ENCODE measurements at regions not wholly inside any gene's neighbourhood (a gene's known extent, or its start where the extent isn't known, plus 50 kb on each side); places are given as distances from the start of the nearest gene placed in this dataset.

DNA sequence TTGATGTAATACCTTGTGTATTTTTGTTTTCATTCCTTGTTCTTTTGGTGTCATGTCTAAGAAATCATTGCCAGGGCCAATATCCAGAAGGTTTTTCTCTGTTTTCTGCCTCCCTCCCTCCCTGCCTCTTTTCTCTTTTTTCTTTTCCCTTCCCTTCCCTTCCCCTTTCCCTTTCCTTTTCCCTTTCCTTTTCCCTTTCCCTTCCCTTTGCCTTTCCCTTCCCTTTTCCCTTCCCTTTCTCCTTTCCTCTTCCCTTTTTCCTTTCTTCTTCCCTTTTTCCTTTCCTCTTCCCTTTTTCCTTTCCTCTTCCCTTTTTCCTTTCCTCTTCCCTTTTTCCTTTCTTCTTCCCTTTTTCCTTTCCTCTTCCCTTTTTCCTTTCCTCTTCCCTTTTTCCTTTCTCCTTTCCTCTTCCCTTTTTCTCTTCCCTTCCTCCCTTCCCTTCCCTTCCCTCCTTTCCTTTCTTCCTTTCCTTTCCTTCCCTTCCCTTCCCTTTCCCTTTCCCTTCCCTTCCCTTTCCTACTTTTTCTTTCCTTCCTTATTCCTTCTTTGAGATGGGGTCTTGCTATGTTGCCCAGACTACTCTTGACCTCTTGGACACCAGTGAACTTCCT lies 646.1 kb downstream of the RAPGEF2 start:
- DNase-seq: no peak

DNA sequence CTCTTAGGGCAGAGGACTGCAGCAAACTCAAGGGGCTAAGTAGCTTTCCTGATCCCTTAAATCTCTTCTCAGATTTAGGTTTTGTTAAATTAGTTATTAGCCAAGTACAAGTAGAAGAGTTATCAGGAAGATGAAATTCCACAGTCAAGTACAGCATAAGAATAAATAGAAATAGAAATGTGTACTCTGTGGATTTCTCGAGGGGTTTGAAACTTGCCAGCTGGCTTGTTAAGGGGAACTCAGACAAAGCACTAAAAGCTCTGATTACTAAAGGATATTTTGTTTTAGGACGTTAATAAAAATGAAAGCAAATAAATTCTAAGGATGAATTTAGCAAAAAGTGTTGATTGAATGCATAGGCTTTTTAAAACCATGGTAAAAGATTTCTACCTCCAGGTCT lies 654.6 kb downstream of the RAPGEF2 start:
- no peak for DNase-seq

DNA sequence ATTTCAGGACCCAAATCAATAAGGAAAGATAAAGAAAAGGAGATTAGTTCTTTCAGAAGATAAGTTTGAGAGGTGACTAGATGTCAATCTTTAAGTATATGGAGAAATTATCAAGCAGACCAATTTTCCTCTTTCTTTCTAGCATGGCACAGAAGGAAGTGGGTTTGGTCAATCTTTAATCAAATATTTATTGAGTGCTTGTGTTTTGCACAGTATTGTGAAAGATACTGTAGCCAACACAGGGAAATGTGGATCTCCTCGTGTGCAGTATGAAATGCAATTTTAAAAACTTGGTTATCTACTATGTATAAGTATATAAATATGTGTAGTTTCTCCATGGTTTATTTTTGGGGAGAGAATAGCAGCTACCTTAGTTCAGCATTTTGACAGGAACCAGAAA lies 655.2 kb downstream of the RAPGEF2 start:
- no peak for DNase-seq

- DNase-seq: no peak
Observed at GRCh38 chr4:159762672-159763071, 659.8 kb downstream of the RAPGEF2 start.

- DNase-seq: peak; percentile 68
Observed at GRCh38 chr4:159764343-159764952, 661.6 kb downstream of the RAPGEF2 start.

GRCh38 chr4:159765382-159765781 lies 662.5 kb downstream of the RAPGEF2 start:
- DNase-seq: no peak

DNA sequence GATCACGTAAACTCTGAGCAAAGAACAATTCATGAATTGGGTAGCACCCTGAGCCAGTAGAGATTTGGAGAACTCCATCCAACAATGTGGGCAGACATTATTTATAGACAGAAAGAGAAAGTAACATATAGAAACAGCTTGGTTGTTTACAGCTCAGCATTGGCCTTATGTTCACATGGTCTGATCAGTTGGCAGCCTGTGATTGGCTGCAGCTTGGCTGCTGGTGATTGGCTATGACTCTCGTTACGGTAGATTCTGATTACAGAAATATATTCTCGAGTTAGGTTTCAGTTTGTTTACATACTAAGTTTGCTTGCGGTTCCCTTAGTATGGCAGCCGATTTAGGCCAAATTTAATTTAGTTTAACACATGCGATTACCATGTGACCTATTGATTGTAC lies 663.4 kb downstream of the RAPGEF2 start:
- no peak for DNase-seq

DNA sequence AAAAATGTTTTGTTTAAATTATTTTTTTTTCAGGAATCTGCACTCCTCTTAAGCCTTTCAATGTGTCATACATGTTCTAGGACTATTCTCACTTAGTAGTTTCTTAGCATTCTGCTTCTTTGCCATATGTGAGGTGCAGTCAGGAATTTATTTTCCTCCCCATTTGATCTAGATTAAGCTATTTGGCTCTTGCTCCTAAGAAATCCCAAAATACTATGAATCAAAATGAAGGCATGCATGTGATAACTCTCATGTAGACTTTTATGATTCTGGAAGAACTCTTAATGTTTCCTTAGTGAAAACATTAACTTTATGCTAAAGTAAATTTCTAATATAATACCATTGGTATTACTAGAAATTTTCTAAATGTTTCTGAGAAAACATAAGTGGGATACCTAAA lies 664.5 kb downstream of the RAPGEF2 start:
- no peak for DNase-seq

- no peak for DNase-seq
Observed at GRCh38 chr4:159768016-159768415, 665.1 kb downstream of the RAPGEF2 start.

DNA sequence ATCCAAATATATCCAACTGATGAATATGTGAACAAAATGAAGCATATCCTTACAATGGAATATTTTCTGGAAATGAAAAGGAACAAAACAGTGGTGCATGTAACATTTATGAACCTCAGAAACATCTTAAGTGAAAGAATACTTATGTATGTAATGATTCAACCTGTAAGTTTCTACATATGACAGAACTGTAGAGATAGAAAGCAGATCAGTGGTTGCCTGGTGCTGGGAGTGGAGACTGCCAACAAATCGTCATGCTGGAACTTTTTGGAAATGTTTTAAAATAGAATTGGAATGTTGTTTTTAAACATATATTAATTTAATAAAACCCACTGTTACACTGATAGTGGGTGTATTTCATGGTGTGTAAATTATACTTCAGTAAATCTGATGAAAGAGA lies 667.5 kb downstream of the RAPGEF2 start:
- DNase-seq: no peak

DNA sequence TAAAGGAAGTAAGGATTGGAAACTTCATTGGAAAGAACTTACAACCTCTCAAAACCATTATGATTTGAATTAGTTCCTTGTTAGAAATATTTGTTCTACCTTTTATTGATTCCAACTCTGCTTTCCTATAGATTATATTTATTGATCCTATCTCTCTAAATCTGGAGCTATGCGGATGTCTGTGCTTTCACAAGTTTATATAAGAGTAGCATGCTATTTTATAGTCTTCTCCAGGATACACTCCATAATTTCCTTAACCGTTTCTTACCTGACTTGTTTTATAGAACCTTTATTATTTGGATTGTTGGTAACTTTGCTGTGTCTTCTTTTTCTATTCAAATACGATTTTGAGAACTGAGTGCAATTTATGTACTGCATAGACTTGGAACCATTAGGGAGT lies 668.1 kb downstream of the RAPGEF2 start:
- no peak for DNase-seq

- peak; percentile 91 for DNase-seq
Observed at GRCh38 chr4:159776961-159777360, 674.1 kb downstream of the RAPGEF2 start.

DNA sequence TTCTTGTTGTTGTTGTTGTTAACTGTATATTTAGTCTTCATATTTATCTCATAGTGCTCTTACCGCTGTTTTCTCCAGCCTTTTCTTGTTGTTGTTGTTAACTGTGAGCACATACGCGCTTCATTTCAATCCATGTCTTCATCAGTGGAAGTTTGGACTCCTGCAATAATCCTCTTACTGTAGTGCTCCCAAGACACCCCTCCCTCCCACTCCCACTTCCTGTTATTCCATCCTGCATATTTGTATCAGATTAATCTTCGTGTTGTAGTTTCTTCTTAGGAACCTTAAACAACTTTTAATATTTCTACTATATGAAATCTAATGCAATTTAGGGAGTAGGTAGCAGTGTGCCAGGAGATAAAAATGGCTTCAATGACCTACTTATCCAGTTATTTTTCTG lies 674.8 kb downstream of the RAPGEF2 start:
- DNase-seq: peak; percentile 34

DNA sequence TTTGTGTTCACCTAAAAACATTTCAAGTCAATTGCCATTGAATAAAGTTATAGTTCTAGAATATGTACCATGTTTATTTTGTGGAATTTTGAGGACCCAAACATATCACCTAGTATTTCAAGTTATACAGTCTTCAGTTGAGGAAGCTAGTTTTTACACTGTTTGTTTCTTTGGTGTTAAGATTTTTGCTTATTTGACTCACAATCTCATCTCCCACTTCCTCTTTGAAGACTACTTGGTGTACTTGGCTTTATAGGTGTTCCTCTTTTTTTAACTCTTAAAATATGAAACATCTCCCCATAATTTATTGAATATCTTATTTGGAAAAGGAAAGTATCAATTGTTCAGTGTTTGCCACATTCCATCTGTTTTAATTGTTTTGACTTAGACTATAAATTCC lies 675.4 kb downstream of the RAPGEF2 start:
- DNase-seq: no peak

- no peak for DNase-seq
Observed at GRCh38 chr4:159779716-159780115, 676.8 kb downstream of the RAPGEF2 start.

DNA sequence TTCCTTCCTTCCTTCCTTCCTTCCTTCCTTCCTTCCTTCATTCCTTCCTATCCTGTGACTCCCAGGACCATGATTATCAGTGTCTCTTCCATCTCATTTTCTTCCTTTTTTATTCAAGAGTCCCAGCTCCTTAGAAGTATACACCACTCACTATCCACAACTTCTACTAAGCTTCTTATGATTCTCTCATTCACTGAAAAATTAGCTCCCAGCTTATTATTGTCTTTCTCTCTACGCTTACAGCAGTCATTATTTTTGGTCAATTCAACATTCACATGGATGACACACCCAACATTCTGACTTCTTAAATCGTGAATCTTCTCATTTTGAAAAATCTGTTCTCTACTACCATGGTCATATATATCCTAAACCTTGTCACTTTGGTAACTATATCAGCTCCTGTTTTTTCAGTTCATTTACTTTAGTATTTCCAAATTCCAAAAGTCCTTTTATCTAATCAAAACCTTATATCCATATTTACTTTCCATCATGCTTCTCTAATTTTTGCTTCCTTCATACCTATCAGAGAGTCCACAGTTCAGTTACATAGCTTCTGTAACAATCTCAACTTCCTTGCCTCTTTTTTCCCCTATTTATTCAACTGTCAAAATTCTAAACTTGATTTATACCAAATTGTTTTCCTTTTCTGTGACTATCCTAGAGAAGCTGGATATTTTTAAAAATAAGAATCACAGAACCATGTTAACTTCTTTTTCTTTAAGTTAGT lies 677.5 kb downstream of the RAPGEF2 start:
- DNase-seq: no peak

DNA sequence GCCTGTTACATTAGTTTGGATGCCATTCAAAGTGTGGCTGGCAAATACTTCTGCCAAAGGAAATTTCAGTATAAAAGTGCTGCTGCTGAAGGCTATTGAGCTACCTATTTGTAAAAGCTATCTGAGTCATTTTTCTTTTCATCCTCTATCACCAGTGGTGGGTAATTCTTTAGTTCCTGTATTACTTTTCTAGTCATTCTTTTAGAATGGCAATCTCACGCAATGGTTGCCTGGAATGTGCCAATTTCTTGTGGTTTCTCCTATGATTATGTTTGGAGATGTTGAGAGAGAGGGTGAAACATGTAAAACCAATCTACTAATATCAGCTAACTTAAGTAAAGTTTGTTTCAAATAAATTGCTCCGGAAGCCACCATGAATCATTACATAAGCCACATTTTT lies 685.0 kb downstream of the RAPGEF2 start:
- DNase-seq: no peak

DNA sequence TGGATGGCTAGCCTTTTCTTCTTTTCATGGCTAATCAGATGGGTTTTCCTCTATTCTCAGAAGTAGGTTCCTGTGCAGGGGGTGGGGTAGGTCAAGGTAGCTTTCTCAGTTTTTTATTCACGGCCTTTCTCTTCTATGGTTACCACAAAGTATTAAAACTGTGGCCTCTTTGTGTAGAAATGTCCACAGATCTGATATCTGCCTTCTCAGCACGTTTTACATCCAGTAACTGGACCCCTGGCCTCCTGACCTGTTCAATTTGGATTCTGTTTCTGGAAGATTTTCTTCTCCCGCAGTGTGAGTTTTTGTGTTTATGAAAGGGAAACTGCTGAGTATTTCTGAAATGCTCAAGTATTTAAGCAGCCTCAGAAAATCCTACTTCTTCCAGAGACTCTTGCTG lies 688.5 kb downstream of the RAPGEF2 start:
- no peak for DNase-seq

GRCh38 chr4:159804592-159804991 lies 701.7 kb downstream of the RAPGEF2 start:
- DNase-seq: peak; percentile 55

- DNase-seq: no peak
Observed at GRCh38 chr4:159823743-159824142, 720.9 kb downstream of the RAPGEF2 start.

DNA sequence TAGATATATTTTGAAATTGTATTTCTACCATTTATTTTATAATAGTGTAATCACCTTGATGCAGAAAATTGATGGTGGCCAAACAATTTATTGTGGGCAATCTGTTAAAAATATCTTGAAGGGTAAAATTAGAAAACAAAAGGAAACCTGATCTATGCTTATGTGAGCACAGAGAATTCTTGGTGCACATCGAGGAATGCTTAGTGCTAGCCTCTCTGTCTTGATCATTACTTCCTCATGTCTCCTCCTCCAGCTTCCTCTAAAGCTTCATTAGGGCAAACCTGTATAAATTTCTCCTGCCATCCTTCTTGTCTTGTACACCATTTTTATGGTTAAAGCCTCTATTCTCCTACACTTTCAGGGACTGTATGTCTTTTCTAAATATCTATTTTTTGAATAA lies 725.8 kb downstream of the RAPGEF2 start:
- peak; percentile 7 for DNase-seq

GRCh38 chr4:159829184-159829583 lies 726.3 kb downstream of the RAPGEF2 start:
- DNase-seq: no peak

GRCh38 chr4:159837071-159837470 lies 734.2 kb downstream of the RAPGEF2 start:
- no peak for DNase-seq

DNA sequence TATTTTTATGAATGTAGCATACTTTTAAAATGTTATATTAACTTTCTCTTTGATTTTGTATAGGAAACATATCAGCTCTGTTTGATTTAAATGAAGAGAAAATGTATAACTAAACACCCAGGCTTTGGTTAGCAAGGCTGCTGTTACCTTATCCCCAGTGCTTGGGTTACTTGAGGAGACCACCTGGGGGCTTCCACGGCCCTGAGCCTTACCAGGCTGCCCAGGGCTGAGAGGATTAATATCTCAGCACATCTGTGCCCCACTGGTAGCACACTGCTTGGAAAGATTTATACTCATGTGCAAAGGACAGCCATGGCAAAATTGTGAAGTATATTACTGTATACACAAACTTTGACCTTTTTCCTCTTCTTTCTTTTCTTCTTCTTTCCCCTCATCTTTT lies 752.9 kb downstream of the RAPGEF2 start:
- peak; percentile 50 for DNase-seq

DNA sequence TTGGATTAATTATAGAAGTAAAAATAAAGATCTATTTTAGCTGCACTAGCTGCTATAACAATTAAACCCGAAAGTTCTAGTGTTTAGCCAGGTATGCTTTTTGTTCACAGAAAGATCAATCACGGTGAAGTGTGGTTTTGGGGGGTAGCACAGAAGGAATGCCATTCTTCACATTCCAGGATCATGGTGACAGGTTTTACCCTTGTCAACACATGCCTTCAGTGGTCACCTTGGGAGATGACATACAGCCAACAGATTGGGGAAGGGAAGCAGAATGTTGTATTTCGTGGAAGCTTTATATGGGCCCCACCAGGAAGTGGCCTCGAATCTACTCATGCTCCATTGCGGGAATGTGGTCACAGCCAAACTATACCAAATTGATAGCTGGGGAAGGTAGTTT lies 753.6 kb downstream of the RAPGEF2 start:
- DNase-seq: peak; percentile 0
